ENCODE measurements at regions not wholly inside any gene's neighbourhood (a gene's known extent, or its start where the extent isn't known, plus 50 kb on each side); places are given as distances from the start of the nearest gene placed in this dataset.

DNA sequence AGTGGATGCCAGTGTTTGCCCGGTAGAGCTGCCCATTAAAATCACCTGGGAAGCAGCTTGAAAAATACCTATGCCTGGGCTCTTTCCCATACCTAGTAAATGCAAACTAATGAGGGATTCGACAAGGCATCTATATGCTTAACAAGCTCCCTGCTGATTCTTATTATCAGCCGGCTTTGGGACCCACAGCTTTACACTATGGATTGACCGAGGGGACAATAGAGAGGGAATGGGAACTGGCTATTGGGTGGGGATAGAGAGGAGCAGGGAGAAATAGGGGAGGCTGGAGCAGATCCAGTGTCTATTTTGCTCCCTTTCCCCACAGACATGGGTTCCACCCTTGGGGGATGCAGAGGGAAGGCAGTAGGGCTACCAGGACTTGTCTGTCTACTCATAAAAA, 103.1 kb upstream of the TEX13D start:
- Histone ChIP-seq H2BK120ac (ENCODE audit: low read depth, low read length) (no peak overlapping the region), H3K27ac (ENCODE audit: insufficient read depth, low read length) (no peak overlapping the region), H3K4me3 (ENCODE audit: insufficient read depth, low read depth, low read length) (no peak overlapping the region), H2BK20ac (ENCODE audit: low read depth, low read length) (no peak overlapping the region), H3K4me1 (ENCODE audit: control insufficient read depth, insufficient read depth, low read length) (no peaks in the 10 kb centered on the region), H2AFZ (replicated peaks; ENCODE audit: low read length, poor library complexity) (no peak overlapping the region), H2AK9ac (replicated peaks; ENCODE audit: low read depth, low read length, poor library complexity) (no peak overlapping the region), H3K9ac (ENCODE audit: low read depth, low read length) (no peak overlapping the region), H3K14ac (replicated peaks; ENCODE audit: low read depth, low read length) (no peak overlapping the region), H2AK5ac (ENCODE audit: low read depth, low read length) (no peak overlapping the region), H3K18ac (ENCODE audit: low read depth, low read length) (no peak overlapping the region), H4K91ac (ENCODE audit: insufficient read depth, low read depth, low read length) (no peak overlapping the region), H4K8ac (ENCODE audit: low read depth in 2 of 2, low read length in 2 of 2) (no peak overlapping the region), H2BK5ac (ENCODE audit: low read depth, low read length, poor library complexity, severe bottlenecking) (no peak overlapping the region), H3K36me3 (ENCODE audit: control insufficient read depth, insufficient read depth, low read length) (no peaks in the 10 kb centered on the region), H3K27me3 (ENCODE audit: control insufficient read depth, insufficient read depth, low read length) (no peaks in the 10 kb centered on the region), H4K5ac (ENCODE audit: low read depth, low read length) (no peak overlapping the region), H3K56ac (ENCODE audit: extremely low read depth, insufficient read depth, low read length) (no peak overlapping the region), H3K4me2 (ENCODE audit: low read depth, low read length) (no peak overlapping the region), H3K9me3 (ENCODE audit: control insufficient read depth, insufficient read depth, low read length) (no peaks in the 10 kb centered on the region), H2BK15ac (ENCODE audit: low read depth, low read length) (no peak overlapping the region), H3K4ac (ENCODE audit: low read depth, low read length) (no peak overlapping the region), H3K23ac (ENCODE audit: low read depth, low read length) (no peak overlapping the region), H3K79me1 (ENCODE audit: low read depth in 1 of 2, low read length in 2 of 2) (no peaks in the 10 kb centered on the region), H4K20me1 (ENCODE audit: insufficient read depth, low read length) (no peaks in the 10 kb centered on the region), H3K9me1 (ENCODE audit: insufficient read depth, low read length) (no peaks in the 10 kb centered on the region)
- no peak for DNase-seq
- POLR2A ChIA-PET (ENCODE audit: unreplicated experiment): no interaction called here
- intact Hi-C loops (cut with micrococcal nuclease) (no loop called here), dilution Hi-C loops (cut with HindIII; ENCODE audit: low sequenced_read_pairs, unreplicated experiment) (no loop called here), in situ Hi-C loops (cut with MboI; ENCODE audit: low sequenced_read_pairs) (no loop called here)
- no TSS peak for BruUV-seq (replicated peaks)
- CTCF ChIA-PET: no interaction called here
- 0% methylated on average over 1 of the region's 4 CpGs; no CpG with 5 or more reads in 1 of the 2 experiments for WGBS, 2 experiments (ENCODE audit: extremely low coverage in 2 of 2, insufficient read length in 1 of 2)
- ATAC-seq (ENCODE audit: low read depth): no peak
- no peak for TF ChIP-seq MAZ (IDR thresholded peaks at IDR 0.05; ENCODE audit: borderline replicate concordance, low read depth, low read length)
- TF ChIP-seq BHLHE40 (IDR thresholded peaks at IDR 0.05; ENCODE audit: low read depth, low read length): no peak
- TF ChIP-seq, protein P1, sequence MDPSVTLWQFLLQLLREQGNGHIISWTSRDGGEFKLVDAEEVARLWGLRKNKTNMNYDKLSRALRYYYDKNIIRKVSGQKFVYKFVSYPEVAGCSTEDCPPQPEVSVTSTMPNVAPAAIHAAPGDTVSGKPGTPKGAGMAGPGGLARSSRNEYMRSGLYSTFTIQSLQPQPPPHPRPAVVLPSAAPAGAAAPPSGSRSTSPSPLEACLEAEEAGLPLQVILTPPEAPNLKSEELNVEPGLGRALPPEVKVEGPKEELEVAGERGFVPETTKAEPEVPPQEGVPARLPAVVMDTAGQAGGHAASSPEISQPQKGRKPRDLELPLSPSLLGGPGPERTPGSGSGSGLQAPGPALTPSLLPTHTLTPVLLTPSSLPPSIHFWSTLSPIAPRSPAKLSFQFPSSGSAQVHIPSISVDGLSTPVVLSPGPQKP (IDR thresholded peaks at IDR 0.05; ENCODE audit: borderline replicate concordance, low read depth, low read length): no peak
- TF ChIP-seq, protein P2, sequence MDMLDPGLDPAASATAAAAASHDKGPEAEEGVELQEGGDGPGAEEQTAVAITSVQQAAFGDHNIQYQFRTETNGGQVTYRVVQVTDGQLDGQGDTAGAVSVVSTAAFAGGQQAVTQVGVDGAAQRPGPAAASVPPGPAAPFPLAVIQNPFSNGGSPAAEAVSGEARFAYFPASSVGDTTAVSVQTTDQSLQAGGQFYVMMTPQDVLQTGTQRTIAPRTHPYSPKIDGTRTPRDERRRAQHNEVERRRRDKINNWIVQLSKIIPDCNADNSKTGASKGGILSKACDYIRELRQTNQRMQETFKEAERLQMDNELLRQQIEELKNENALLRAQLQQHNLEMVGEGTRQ (IDR thresholded peaks at IDR 0.05; ENCODE audit: low read depth, low read length): no peak
- no peak for TF ChIP-seq RAD21 (IDR thresholded peaks at IDR 0.05; ENCODE audit: low read length)
- TF ChIP-seq, protein P3, sequence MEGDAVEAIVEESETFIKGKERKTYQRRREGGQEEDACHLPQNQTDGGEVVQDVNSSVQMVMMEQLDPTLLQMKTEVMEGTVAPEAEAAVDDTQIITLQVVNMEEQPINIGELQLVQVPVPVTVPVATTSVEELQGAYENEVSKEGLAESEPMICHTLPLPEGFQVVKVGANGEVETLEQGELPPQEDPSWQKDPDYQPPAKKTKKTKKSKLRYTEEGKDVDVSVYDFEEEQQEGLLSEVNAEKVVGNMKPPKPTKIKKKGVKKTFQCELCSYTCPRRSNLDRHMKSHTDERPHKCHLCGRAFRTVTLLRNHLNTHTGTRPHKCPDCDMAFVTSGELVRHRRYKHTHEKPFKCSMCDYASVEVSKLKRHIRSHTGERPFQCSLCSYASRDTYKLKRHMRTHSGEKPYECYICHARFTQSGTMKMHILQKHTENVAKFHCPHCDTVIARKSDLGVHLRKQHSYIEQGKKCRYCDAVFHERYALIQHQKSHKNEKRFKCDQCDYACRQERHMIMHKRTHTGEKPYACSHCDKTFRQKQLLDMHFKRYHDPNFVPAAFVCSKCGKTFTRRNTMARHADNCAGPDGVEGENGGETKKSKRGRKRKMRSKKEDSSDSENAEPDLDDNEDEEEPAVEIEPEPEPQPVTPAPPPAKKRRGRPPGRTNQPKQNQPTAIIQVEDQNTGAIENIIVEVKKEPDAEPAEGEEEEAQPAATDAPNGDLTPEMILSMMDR (conservative IDR thresholded peaks at IDR 0.05; ENCODE audit: low read depth, low read length): no peak
- no peak for TF ChIP-seq MXI1 (IDR thresholded peaks at IDR 0.05; ENCODE audit: borderline replicate concordance, low read depth, low read length)

Data from IMR-90 (cell line).